ENCODE measurements at regions not wholly inside any gene's neighbourhood (a gene's known extent, or its start where the extent isn't known, plus 50 kb on each side); places are given as distances from the start of the nearest gene placed in this dataset.

DNA sequence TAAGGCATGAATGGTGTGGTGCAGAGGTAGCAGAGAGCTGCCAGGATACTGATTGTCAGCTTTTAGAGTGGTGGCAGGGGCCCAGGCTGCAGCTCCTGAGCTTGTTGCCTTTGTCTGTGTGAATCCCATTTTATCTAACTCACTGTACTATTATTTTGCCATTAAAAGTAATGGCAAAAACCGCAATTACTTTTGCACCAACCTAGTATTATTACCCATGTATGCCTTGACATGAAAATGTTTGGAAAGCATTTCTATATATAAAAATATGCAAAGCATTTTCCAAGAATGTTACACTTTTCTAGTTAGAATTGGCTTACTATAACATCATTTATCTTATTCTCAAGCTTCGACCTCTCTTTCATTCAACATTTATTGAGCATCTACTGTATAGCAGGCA lies 308.1 kb upstream of the MYOCD start:
- no peak for TF ChIP-seq CTCF (IDR thresholded peaks at IDR 0.05)
- no peak for TF ChIP-seq ZNF232 (CRISPR knock-in tag; IDR thresholded peaks at IDR 0.05)
- TF ChIP-seq ESRRA (CRISPR knock-in tag; IDR thresholded peaks at IDR 0.05; ENCODE audit: borderline replicate concordance) = no peak
- no peak for TF ChIP-seq MYBL2 (CRISPR knock-in tag; IDR thresholded peaks at IDR 0.05)
- TF ChIP-seq, protein P1, sequence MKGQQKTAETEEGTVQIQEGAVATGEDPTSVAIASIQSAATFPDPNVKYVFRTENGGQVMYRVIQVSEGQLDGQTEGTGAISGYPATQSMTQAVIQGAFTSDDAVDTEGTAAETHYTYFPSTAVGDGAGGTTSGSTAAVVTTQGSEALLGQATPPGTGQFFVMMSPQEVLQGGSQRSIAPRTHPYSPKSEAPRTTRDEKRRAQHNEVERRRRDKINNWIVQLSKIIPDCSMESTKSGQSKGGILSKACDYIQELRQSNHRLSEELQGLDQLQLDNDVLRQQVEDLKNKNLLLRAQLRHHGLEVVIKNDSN (CRISPR knock-in tag; IDR thresholded peaks at IDR 0.05) = no peak
- TF ChIP-seq ZNF263 (CRISPR knock-in tag; IDR thresholded peaks at IDR 0.05; ENCODE audit: low read depth) = no peak
- no peak for TF ChIP-seq CREB1 (CRISPR knock-in tag; IDR thresholded peaks at IDR 0.05)
- TF ChIP-seq, protein P2, sequence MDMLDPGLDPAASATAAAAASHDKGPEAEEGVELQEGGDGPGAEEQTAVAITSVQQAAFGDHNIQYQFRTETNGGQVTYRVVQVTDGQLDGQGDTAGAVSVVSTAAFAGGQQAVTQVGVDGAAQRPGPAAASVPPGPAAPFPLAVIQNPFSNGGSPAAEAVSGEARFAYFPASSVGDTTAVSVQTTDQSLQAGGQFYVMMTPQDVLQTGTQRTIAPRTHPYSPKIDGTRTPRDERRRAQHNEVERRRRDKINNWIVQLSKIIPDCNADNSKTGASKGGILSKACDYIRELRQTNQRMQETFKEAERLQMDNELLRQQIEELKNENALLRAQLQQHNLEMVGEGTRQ (CRISPR knock-in tag; IDR thresholded peaks at IDR 0.05) = no peak
- no peak for TF ChIP-seq ZNF512 (CRISPR knock-in tag; IDR thresholded peaks at IDR 0.05; ENCODE audit: borderline replicate concordance)
- no peak for TF ChIP-seq SP1 (CRISPR knock-in tag; conservative IDR thresholded peaks at IDR 0.05)

Measured in WTC11 (cell line).